ENCODE measurements at regions not wholly inside any gene's neighbourhood (a gene's known extent, or its start where the extent isn't known, plus 50 kb on each side); places are given as distances from the start of the nearest gene placed in this dataset.

GRCh38 chr12:89895101-89895500 lies 186.5 kb upstream of the ATP2B1 start:
- Histone ChIP-seq H3K27me3 (replicated peaks; ENCODE audit: insufficient read depth) (no peaks in the 10 kb centered on the region), H3K4me3 (no peak overlapping the region), H3K36me3 (no peaks in the 10 kb centered on the region), H3K9me3 (no peaks in the 10 kb centered on the region), H3K27ac (no peak overlapping the region), H3K4me1 (ENCODE audit: control insufficient read depth in 1 of 2, low read depth in 2 of 2) (no peaks in the 10 kb centered on the region)
- ATAC-seq (ENCODE audit: insufficient number of reproducible peaks, low FRiP score, low read depth) (no peak), DNase-seq (ENCODE audit: low spot score) (no peak)
- no peak for TF ChIP-seq CTCF (IDR thresholded peaks at IDR 0.05)

GRCh38 chr12:89893972-89894706 lies 185.5 kb upstream of the ATP2B1 start:
- H3K4me3 ChIP-seq: no peak overlapping the region
- no peaks in the 10 kb centered on the region for H3K27me3 ChIP-seq (replicated peaks; ENCODE audit: insufficient read depth)
- no peak for TF ChIP-seq CTCF (IDR thresholded peaks at IDR 0.05)
- DNase-seq (ENCODE audit: low spot score) (no peak), ATAC-seq (ENCODE audit: insufficient number of reproducible peaks, low FRiP score, low read depth) (no peak)
- no peaks in the 10 kb centered on the region for H3K36me3 ChIP-seq
- H3K4me1 ChIP-seq (ENCODE audit: control insufficient read depth in 1 of 2, low read depth in 2 of 2): no peaks in the 10 kb centered on the region
- H3K27ac ChIP-seq: no peak overlapping the region
- H3K9me3 ChIP-seq: no peaks in the 10 kb centered on the region

DNA sequence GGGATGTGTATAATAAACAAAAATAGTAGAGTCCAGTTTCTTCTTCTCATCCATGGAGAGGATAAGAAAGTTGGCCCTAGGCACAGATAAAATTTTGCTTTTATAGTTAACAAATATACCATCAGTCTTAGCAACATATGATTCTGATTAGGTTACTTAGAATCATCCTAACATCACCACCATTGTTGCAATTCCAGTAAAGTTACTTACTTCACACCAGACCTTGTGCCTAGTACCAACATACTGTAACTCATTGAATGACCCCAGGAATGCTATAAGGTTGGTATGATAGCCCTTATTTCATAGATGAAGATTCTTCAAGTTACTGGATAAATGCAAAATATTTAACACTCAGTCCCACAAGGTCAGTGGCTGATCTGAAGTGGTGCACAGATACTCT lies 183.8 kb upstream of the ATP2B1 start:
- H3K9me3 ChIP-seq: no peaks in the 10 kb centered on the region
- no peaks in the 10 kb centered on the region for H3K4me1 ChIP-seq (ENCODE audit: control insufficient read depth in 1 of 2, low read depth in 2 of 2)
- no peak for DNase-seq (ENCODE audit: low spot score)
- ATAC-seq (ENCODE audit: insufficient number of reproducible peaks, low FRiP score, low read depth): no peak
- no peaks in the 10 kb centered on the region for H3K27me3 ChIP-seq (replicated peaks; ENCODE audit: insufficient read depth)
- no peak overlapping the region for H3K27ac ChIP-seq
- H3K36me3 ChIP-seq: no peaks in the 10 kb centered on the region
- no peak overlapping the region for H3K4me3 ChIP-seq
- TF ChIP-seq CTCF (IDR thresholded peaks at IDR 0.05): no peak

DNA sequence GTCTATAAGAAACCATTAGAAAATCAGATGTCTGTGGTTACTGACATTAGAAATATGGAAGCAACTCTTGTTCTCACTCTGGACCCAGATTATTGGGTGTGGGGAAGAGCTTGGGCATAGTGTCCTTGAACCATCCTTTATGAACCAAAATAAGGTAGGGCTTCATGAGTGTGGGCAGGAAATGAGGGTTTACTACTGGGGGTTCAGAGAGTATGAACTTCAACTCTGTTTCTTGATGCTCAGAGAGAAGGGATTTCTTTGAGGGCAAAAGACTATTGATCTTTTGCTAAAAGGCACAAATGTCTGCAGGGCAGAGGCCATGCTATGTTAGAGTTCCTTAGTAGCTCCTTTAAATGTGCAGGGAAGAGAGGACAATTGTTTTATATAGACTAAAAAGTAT lies 183.3 kb upstream of the ATP2B1 start:
- H3K9me3 ChIP-seq: no peaks in the 10 kb centered on the region
- DNase-seq (ENCODE audit: low spot score) (no peak), ATAC-seq (ENCODE audit: insufficient number of reproducible peaks, low FRiP score, low read depth) (no peak)
- no peaks in the 10 kb centered on the region for H3K27me3 ChIP-seq (replicated peaks; ENCODE audit: insufficient read depth)
- no peaks in the 10 kb centered on the region for H3K36me3 ChIP-seq
- no peaks in the 10 kb centered on the region for H3K4me1 ChIP-seq (ENCODE audit: control insufficient read depth in 1 of 2, low read depth in 2 of 2)
- H3K27ac ChIP-seq: no peak overlapping the region
- no peak for TF ChIP-seq CTCF (IDR thresholded peaks at IDR 0.05)
- no peak overlapping the region for H3K4me3 ChIP-seq

DNA sequence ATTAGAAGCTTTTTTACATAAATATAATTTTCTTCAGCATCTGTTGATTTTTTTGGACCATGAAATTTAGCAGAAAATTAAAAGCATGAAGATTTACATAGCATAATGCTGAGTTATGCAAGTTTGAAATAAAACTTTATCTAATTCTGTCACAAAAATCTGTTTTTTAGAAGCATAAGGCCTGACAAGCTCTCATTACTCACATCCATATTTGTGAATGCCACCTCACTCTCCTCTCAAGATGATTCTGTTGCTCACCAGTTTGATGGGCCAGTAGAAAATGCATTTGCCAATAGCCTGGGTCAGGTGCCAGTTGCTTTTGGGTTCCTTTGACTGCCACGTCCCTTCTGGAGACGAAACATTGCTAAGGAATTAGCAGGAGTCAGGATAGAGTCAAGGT lies 181.5 kb upstream of the ATP2B1 start:
- ATAC-seq (ENCODE audit: insufficient number of reproducible peaks, low FRiP score, low read depth) (no peak), DNase-seq (ENCODE audit: low spot score) (no peak)
- Histone ChIP-seq H3K36me3 (no peaks in the 10 kb centered on the region), H3K4me1 (ENCODE audit: control insufficient read depth in 1 of 2, low read depth in 2 of 2) (no peaks in the 10 kb centered on the region), H3K9me3 (no peaks in the 10 kb centered on the region), H3K4me3 (no peak overlapping the region), H3K27me3 (replicated peaks; ENCODE audit: insufficient read depth) (no peaks in the 10 kb centered on the region), H3K27ac (no peak overlapping the region)
- TF ChIP-seq CTCF (IDR thresholded peaks at IDR 0.05): no peak
